ENCODE measurements at regions not wholly inside any gene's neighbourhood (a gene's known extent, or its start where the extent isn't known, plus 50 kb on each side); places are given as distances from the start of the nearest gene placed in this dataset.

DNA sequence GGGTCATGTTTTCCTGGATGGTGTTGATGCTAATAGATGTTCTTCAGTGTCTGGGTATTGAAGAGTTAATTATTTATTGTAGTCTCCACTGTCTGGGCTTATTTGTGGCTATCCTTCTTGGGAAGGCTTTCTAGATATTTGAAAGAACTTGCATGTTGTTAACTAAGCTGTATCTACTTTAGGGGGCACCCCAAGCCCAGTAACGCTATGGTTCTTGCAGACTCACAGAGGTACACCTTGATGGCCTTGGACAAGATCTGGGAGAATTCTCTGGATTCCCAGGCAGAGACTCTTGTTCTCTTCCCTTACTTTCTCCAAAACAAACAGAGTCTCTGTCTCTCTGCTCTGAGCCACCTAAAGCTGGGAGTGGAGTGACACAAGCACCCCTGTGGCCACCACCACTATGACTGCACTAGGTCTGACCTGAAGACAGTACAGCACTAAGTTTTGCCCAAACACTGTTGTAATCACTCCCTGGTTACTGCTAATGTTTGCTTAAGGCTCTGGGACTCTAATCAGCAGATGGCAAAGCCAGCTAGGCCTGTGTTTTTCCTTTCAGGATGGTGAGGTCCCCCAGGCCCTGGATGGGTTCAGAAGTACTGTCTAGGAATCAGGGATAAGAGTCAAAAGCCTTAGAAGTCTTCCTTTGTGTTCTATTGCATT lies 76.5 kb upstream of the C1orf21 start:
- no peak for DNase-seq (ENCODE audit: low read depth in 2 of 2)

DNA sequence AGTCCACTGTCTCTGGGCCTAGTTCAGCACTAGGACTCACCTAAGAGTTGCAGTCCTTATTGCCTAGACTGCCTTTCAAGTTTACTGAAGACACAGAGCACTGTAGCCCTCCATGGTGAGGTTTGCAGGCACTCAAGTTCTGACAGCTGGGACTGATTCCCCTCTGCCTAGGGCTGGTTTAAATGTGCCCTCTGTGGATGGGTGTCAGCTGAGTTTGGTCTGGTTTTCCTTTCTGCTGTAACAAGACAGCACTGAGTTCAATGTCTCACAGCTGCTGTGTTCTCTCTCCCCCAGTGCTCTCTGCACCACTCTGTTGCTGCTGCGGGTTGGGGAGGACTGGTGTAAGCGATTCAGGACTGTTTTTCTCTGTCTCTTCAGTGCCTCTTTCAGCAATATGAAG lies 75.2 kb upstream of the C1orf21 start:
- DNase-seq (ENCODE audit: low read depth in 2 of 2): no peak

DNA sequence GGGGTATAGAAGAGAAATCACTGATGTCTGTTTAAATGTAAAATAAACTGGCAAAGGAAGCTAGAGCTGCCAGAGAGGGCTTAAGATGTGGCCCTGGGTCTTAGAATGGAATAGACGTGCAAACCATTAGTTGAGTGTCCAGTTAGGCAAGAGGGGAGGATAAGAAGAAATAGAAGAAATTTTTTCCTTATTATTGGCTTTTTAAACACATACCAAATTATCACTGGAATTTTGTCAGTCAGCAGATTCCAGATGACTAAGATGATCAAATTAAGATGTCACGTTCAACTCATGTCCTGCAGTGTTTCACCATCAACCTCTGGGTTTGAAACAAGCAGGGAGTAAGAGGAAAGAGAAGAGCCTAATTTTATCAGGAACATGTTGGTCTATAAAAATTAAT lies 71.6 kb upstream of the C1orf21 start:
- DNase-seq (ENCODE audit: low read depth in 2 of 2): no peak

DNA sequence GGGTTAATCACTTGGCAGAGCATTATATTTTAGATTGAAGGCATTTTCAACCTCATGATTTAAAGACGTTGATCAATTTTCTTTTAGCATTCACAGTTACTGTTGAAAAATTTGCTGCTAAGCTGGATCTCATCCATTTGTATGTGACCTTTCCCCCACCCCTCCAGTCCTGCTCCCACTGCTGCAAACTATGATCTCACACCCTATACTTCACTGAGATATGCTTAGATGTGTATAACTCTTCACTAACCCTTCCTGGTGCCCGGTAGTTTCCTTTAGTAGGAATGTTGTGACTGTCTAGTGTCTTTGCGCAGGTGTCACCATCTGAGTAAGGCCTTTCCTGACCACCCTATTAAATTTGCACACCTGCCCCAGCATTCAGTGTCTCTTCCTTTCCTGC lies 67.0 kb upstream of the C1orf21 start:
- no peak for DNase-seq (ENCODE audit: low read depth in 2 of 2)

DNA sequence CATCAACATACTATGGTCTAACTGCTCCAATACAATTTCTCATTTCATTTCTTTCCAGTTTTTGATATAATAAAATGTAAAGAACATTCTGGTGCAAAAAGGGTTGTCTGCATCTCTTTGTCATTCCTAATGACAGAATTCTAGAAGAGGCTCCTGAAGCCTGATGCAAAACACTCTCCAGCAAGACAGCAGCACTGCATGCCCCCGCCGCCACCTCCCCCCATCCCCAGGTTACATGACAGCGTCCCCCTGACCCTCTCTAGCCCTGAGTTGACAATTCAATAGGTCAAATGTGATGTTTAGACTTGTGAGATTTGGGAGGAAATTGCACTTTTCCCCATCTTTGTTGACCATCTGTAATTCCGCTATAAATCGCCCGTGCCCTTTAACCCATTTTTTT lies 64.6 kb upstream of the C1orf21 start:
- DNase-seq (ENCODE audit: low read depth in 2 of 2): no peak

DNA sequence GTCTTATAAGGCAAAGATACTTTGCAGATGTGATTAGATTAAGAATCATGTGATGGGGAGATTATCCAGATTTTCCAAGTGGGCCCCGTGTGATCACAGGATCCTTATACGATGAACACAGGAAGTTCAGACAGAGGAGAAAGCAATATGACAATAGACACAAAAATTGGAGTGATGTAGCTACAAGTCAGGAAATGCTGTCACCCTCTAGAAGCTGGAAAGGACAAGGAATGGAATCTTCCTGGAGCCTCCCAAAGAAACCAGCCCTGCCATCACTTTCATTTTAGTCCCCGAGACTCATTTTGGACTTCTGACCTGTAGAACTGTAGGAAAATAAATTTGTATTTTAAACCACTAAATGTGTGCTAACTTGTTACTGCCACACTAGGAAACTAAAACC lies 61.9 kb upstream of the C1orf21 start:
- DNase-seq (ENCODE audit: low read depth in 2 of 2): peak in 1 of 2 donors; percentile 52

DNA sequence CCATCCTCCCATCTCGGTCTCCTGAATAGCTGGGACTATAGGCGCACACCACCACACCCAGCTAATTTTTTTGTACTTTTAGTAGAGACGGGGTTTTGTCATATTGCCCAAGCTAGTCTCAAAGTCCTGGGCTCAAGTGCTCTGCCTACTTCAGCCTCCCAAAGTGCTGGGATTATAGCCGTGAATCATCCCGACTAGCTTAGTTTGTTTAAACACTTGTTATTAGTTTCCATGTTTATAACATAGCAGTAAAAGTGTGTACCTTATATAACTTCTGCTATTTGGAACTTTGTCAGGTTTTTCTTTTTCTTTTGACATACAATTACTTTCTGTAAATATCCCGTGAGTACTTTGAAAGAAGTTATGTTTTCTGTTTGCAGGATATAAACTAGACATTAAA lies 60.6 kb upstream of the C1orf21 start:
- no peak for DNase-seq (ENCODE audit: low read depth in 2 of 2)

DNA sequence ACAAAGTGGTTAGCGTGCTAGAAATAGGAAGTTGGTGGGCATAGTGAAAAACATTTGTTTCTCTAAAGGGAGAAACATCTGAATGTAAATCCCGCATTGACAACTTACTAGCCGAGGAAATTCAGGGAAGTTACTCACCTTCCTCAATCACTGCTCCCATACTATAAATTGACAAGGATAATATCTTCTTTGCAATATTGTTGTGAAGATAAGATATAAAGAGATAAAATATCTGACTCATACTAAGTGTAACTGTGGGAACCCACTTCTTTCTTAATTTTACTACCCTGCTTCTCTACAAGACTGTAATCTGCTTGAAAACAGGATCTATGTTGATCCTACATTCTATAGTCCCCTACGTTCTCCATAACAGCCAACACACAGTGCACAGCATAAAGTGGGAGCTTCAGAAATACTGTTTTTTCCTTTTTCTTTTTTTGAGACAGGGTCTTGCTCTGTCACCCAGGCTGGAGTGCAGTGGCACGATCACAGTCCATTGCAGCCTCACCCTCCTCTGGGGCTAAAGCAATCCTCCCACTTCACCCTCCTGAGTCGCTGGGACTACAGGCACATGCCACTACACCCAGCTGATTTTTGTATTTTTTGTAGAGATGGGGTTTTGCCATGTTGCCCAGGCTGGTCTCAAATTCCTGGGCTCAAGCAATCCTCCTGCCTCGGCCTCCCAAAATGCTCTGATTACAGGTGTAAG lies 57.4 kb upstream of the C1orf21 start:
- peak in 1 of 2 donors; percentile 69 for DNase-seq (ENCODE audit: low read depth in 2 of 2)

DNA sequence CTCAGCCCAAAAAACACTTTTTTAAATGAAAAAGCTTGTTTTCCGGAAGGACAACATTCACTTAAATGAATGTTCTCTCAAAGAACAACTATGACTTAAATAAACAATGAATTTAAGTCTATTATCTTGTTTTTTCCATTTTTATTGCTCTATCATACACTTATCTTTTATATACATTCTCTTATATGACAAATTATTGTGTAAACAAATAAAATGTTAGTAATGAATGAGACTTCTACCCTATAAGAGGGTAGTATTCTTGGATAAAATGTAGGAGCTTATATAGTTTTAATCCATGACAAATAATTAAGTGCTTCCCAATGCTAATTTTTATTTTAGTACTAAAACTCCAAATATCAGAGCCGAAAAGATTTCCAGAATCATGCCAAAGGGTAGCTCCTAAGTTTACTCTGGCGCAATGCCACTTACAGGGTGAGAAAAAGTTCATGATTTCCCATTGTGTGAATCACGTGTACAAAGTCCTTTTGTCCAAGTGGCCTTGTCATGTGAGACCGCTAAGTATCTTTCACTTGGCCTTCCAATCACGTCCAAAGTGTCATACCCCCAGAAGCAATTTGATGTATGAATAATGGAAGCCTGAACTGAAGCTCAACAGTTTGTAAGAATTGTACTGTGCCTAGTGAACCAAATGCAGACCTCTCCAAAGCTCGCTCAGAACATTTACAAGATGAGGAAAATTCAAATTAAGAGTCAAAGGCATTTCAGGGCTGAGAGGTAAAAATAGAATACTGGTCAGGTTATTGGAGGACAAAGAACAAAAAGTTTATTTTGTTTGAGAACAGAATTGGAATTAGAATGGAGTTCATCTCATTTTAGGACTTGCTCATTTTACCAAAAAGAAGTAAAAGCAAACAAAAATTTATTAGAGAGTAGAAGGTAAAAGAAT lies 56.6 kb upstream of the C1orf21 start:
- peak; percentile 91 to 98 for DNase-seq (ENCODE audit: low read depth in 2 of 2)

DNA sequence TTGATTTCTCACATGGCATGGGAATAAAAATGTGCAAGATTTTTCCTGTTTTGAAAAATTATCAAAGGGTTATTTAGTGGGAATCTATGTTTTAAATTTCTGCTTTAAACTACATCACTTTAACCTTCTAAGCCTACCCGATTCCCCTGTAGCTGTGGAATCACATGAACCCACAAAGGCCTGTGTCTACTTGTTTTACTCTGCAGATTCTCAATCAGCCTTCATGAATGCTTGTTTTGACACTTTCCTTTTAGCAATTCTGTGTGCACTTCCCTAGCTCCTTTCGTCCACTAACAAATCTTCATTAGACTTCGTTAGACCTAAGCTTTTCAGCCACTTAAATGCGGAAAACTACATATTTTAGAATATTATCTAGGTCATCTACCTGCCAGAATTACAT lies 56.0 kb upstream of the C1orf21 start:
- DNase-seq (ENCODE audit: low read depth in 2 of 2): no peak

All from lung microvascular endothelial cell (primary cell).